GM18498 (cell line): ENCODE measurements at regions not wholly inside any gene's neighbourhood (a gene's known extent, or its start where the extent isn't known, plus 50 kb on each side); places are given as distances from the start of the nearest gene placed in this dataset.

Experiments used
- ATAC-seq: cut with Tn5 transposase; IDR thresholded peaks from one replicate; pipeline ENCODE4 v1.9.1; 2021; ENCODE audit warnings: mild to moderate bottlenecking, moderate library complexity; ENCODE audit not compliant: unreplicated experiment

- ATAC-seq, result no peak
Observed at GRCh38 chr7:156109988-156110387, 297.7 kb upstream of the SHH start.

- no peak for ATAC-seq
Observed at GRCh38 chr7:156109076-156109475, 296.8 kb upstream of the SHH start.

GRCh38 chr7:156107957-156108356, 295.7 kb upstream of the SHH start:
- no peak for ATAC-seq

- no peak for ATAC-seq
Observed at GRCh38 chr7:156106107-156106426, 293.8 kb upstream of the SHH start.

GRCh38 chr7:156105337-156106106, 293.3 kb upstream of the SHH start:
- no peak for ATAC-seq

- no peak for ATAC-seq
Observed at GRCh38 chr7:156104501-156105336, 292.5 kb upstream of the SHH start.

GRCh38 chr7:156102267-156102666, 290.0 kb upstream of the SHH start:
- ATAC-seq, result no peak

- no peak for ATAC-seq
Observed at GRCh38 chr7:156101355-156101754, 289.1 kb upstream of the SHH start.

- ATAC-seq, result no peak
Observed at GRCh38 chr7:156100086-156100485, 287.8 kb upstream of the SHH start.

GRCh38 chr7:156099085-156099484, 286.8 kb upstream of the SHH start:
- no peak for ATAC-seq

GRCh38 chr7:156096771-156097538, 284.7 kb upstream of the SHH start:
- ATAC-seq, result no peak

GRCh38 chr7:156095908-156096539, 283.8 kb upstream of the SHH start:
- no peak for ATAC-seq

- ATAC-seq, result no peak
Observed at GRCh38 chr7:156094350-156095146, 282.3 kb upstream of the SHH start.

GRCh38 chr7:156092307-156092706, 280.0 kb upstream of the SHH start:
- no peak for ATAC-seq

GRCh38 chr7:156091519-156092080, 279.3 kb upstream of the SHH start:
- ATAC-seq, result no peak

- no peak for ATAC-seq
Observed at GRCh38 chr7:156090988-156091387, 278.7 kb upstream of the SHH start.

GRCh38 chr7:156089222-156089621, 277.0 kb upstream of the SHH start:
- ATAC-seq, result no peak

- ATAC-seq, result no peak
Observed at GRCh38 chr7:156088115-156088514, 275.9 kb upstream of the SHH start.

- no peak for ATAC-seq
Observed at GRCh38 chr7:156082048-156083040, 270.1 kb upstream of the SHH start.
